GM19035 (cell line): ENCODE measurements at regions not wholly inside any gene's neighbourhood (a gene's known extent, or its start where the extent isn't known, plus 50 kb on each side); places are given as distances from the start of the nearest gene placed in this dataset.

Experiments used
- ATAC-seq: cut with Tn5 transposase; IDR thresholded peaks from one replicate; pipeline ENCODE4 v1.9.1; 2021; ENCODE audit not compliant: unreplicated experiment

DNA sequence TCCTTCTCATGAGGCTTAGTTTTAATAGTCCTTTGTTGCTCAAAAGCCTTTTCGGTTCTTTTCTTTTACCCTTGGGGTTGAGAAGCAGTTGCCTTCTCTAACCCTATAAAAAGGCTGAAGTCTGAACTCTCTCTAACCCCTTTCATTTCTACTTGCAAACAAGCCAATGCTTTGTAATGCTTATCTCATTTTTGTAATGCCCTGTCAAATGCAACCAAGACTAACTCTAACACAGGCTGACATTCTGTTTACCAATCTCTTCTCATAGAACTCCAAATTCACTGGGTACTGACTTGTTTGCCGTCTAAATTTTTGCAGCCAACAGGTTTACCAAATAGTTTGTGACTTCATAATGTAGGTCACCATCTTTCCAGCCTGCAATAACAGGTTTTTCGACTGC lies 233.9 kb upstream of the SNX7 start:
- ATAC-seq: no peak

GRCh38 chr1:98426092-98426491 lies 235.4 kb upstream of the SNX7 start:
- no peak for ATAC-seq

DNA sequence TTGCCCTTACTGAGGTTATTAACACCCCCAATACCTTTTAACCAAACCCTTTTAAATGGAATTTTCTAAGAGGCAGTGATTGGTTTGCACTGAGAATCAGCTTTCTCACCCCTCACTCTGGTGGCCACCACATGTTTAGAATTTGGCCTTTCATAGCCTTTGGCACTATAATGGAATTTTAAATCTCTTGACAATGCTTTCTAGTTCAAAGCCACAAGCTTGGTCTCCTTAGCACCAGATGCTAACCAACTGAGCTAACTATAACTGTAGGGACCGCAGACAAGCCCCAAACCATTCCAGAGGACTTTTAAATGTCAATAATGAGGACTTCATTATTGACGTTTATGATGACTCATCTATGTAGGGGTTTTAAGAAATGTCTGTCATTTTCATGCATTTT lies 238.7 kb upstream of the SNX7 start:
- ATAC-seq: no peak

DNA sequence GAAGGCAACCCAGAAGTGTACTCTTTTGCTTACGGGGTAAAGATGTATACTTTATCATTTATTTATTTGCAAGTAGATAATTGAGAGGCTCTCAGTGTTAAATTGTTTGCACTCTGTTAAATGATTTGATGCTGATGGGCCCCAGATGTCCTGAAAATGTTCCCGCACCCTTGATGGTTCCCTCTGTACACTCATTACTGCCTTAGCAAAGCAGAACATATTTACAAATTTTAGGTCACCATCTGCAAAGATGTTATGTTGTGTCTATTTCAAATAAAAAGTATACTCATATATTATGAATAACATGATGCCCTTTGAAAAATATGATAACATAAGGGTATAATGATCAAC lies 240.5 kb upstream of the SNX7 start:
- ATAC-seq: no peak

- ATAC-seq: no peak
Measured at GRCh38 chr1:98420376-98421084, 241.0 kb upstream of the SNX7 start.

- ATAC-seq: no peak
Measured at GRCh38 chr1:98417820-98418219, 243.7 kb upstream of the SNX7 start.

GRCh38 chr1:98410082-98410481 lies 251.4 kb upstream of the SNX7 start:
- ATAC-seq: no peak

GRCh38 chr1:98406352-98407088 lies 255.0 kb upstream of the SNX7 start:
- ATAC-seq: peak; percentile 5

GRCh38 chr1:98405581-98406074 lies 255.9 kb upstream of the SNX7 start:
- peak; percentile 85 for ATAC-seq

- ATAC-seq: no peak
Measured at GRCh38 chr1:98404866-98405265, 256.7 kb upstream of the SNX7 start.

DNA sequence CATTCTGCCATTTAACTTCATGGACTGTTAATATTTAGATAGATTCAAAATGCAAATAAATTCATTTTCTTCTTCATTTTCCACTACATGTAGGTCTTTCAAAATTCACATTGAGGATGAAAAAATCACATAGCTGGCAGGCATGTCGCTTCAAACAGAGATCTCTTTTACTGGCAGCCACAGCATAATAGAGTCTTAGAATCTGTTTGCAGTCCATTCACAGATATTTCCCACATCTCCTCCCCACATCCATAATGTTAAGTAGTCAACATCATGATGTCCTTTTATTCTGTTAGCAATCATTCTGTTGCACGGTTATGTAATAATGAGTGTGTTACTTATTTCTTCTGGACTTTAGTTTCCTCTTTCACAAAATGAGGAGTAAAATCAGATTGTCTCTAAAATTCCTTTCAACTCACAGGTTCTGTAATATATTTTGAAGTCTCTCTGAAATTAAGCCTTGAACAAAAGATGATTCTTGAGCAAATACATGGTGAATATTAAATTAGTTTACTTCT lies 257.5 kb upstream of the SNX7 start:
- ATAC-seq: no peak

- ATAC-seq: no peak
Measured at GRCh38 chr1:98402860-98403259, 258.7 kb upstream of the SNX7 start.

DNA sequence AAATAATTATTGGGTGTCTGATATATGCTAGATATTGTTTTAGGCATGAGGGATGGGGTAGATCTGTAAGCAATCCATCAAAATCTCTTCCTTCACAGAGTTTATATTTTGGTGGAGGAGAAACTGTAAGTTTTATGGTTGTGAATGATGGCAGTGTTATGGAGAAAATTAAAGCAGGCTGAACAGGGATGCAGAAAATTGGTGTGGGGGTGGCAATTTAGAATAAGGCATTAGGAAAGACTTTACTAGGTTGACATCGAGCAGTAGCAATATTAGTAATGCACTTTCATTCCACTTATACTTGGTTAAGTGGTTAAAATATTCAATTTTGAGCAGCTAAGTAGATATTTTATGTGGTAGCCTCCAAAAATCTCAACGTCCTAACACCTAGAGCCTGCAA lies 261.1 kb upstream of the SNX7 start:
- ATAC-seq: no peak

GRCh38 chr1:98399218-98399617 lies 262.3 kb upstream of the SNX7 start:
- ATAC-seq: no peak

DNA sequence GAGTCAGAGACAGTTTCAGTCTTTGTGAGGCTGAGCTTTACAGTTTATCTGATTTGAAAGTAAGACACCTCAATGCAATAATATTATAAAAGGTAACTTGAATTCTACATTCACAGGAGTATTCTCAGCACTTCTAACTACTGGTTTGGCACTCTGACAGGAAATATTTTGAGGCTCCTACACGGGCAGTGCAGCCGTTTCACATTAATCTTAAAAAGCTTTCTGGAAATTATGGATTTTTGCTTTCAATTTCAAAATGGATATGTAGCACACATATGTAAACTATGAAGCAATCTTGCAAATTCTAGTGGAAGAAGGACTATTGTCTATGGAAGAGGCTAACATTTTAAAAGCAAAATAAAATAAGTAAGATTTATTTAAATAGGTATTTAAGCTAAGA lies 262.9 kb upstream of the SNX7 start:
- ATAC-seq: no peak

DNA sequence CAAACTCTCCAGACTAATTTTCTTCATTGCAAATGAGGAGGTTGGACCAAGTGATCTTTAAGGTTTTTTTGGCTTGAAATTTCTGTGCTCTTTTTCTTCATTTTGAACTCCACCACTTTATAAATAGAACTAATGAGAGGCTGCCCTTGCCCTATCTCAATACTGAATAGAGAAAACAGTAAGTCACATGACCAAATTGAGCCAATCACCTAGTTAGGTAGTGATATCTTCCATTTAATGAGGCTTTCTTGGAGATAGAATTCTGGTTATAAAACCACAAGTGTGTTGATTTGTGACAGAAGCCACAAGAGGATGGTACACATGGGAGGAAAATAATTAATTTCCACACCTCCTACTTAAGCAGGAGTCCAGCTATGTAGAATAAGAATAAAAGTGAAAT lies 263.4 kb upstream of the SNX7 start:
- no peak for ATAC-seq

DNA sequence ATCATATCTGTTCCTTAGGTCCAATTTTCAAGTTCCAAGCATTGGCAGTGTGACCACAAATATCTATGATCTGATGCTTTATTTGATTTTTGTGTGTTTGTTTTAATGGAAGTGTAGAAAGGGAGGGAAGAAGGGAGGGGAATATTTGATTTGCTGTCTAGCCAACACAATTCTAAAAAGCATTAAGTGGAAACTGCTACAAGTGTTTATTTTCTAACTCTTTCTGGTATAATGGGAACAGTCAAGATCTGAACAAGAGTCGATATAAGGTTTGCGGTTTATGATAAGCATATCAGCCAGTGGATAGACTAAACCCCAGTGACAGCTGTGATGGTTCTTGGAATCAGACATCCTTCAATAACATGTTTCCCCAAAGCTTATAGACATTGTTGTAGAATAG lies 267.8 kb upstream of the SNX7 start:
- ATAC-seq: no peak

DNA sequence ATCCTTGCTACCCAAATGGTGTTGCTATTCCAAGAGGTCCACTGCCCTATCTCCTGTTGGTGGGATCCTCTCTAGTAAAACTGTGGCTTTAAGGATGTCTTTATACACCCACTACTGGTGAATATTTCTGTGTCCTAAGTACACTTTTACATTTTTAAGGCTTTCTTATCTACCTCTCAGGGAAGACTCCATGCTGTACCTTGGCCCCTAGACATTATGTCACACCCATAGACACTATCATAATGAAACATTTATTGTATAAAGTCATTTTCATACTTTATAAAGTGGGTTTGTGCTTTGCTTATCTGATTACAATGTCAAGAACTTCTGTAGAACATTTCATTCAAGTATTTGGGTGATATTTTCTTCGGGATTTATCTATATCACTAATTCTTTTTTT lies 270.3 kb upstream of the SNX7 start:
- ATAC-seq: no peak

DNA sequence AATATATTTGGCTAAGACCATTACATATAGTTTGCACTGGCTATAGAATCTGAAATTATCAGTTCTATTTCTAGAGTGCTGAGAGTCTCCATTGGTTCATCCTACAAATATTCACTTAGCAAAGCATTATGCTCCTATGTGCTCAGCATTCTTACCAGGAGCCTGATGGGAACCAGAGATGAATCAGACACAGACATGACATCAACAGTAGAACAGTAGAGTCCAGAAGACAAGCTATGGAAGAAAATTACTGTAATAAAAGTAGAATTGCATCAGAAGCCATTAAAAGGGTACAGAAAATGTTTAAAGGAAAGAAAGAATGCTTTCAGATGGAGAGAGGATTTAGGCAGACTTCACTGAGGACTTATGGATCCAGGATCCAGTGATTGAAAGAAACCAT lies 271.7 kb upstream of the SNX7 start:
- no peak for ATAC-seq

- ATAC-seq: no peak
Measured at GRCh38 chr1:98388441-98388840, 273.1 kb upstream of the SNX7 start.

- no peak for ATAC-seq
Measured at GRCh38 chr1:98387701-98388100, 273.8 kb upstream of the SNX7 start.

DNA sequence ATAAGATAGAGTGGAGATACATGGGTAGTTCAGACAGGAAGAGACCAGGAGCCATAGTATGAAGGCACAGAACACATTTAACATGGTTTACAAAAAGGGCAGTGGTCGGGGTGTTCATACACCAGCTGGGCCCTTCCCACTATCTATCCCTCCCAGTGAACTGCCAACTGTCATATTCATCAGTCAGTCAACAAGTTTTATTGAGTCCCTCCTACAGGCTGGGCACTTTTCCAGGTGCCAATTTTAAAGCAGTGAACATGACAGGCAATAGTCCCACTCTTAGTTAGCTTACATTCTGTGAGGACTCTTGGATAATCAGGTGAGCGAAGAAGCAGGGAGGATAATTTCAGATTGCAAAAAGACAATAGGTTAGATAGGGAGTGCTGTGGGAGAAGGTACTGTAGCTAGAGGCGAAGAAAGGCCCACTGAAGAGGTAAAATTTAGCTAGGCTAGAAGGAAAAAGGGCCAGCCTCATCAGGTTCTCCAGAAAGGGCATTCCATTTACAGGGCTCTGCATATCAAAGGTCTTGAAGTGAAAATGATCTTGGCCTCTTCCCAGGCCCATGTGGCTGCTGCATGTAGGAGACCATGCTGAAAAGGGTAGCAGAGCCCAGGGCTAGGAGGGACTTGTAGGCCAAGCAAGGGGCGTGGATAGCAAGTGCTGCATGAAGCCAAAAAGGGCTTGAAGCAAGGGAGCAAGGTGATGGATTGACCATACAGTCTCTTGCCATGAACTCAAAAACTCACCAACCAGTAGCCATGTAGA lies 274.7 kb upstream of the SNX7 start:
- ATAC-seq: no peak
